HG03280 (cell line): ENCODE measurements at regions not wholly inside any gene's neighbourhood (a gene's known extent, or its start where the extent isn't known, plus 50 kb on each side); places are given as distances from the start of the nearest gene placed in this dataset.
A peak's percentile ranks its signal among the peaks of the same experiment; 100 is the strongest.
"Not testable (repeated sequence)": the region's sequence is repeated elsewhere in the genome, so short reads cannot be mapped to it uniquely, and the experiment has no call there.

Experiments
- ATAC-seq: cut with Tn5 transposase; IDR thresholded peaks from one replicate; pipeline ENCODE4 v1.9.1; 2021; ENCODE audit warnings: mild to moderate bottlenecking, moderate library complexity; ENCODE audit not compliant: unreplicated experiment

- ATAC-seq, result peak; percentile 73
Measured at GRCh38 chr15:32536507-32537172, 56.6 kb upstream of the GOLGA8N start.

GRCh38 chr15:32536057-32536493, 57.2 kb upstream of the GOLGA8N start:
- ATAC-seq, result peak; percentile 41

GRCh38 chr15:32535150-32535898, 57.9 kb upstream of the GOLGA8N start:
- ATAC-seq, result not testable (repeated sequence)

- not testable (repeated sequence) for ATAC-seq
Measured at GRCh38 chr15:32522900-32523299, 67.5 kb upstream of the GOLGA8O start.

GRCh38 chr15:32522421-32522820, 67.0 kb upstream of the GOLGA8O start:
- ATAC-seq, result not testable (repeated sequence)

GRCh38 chr15:32518976-32519375, 63.5 kb upstream of the GOLGA8O start:
- not testable (repeated sequence) for ATAC-seq

- not testable (repeated sequence) for ATAC-seq
Measured at GRCh38 chr15:32518013-32518412, 62.6 kb upstream of the GOLGA8O start.

GRCh38 chr15:32516954-32517353, 61.5 kb upstream of the GOLGA8O start:
- not testable (repeated sequence) for ATAC-seq

- ATAC-seq, result not testable (repeated sequence)
Measured at GRCh38 chr15:32513378-32513777, 57.9 kb upstream of the GOLGA8O start.

GRCh38 chr15:32510027-32510426, 54.6 kb upstream of the GOLGA8O start:
- not testable (repeated sequence) for ATAC-seq

GRCh38 chr15:32508081-32508480, 52.6 kb upstream of the GOLGA8O start:
- not testable (repeated sequence) for ATAC-seq

- not testable (repeated sequence) for ATAC-seq
Measured at GRCh38 chr15:32506787-32507186, 51.4 kb upstream of the GOLGA8O start.

- not testable (repeated sequence) for ATAC-seq
Measured at GRCh38 chr15:32505633-32506032, 50.2 kb upstream of the GOLGA8O start.
